HG02884 (cell line): ENCODE measurements at regions not wholly inside any gene's neighbourhood (a gene's known extent, or its start where the extent isn't known, plus 50 kb on each side); places are given as distances from the start of the nearest gene placed in this dataset.

Experiments
- ATAC-seq: cut with Tn5 transposase; IDR thresholded peaks from one replicate; pipeline ENCODE4 v1.9.1; 2021; ENCODE audit warnings: mild to moderate bottlenecking, moderate library complexity; ENCODE audit not compliant: unreplicated experiment

- no peak for ATAC-seq
Measured at GRCh38 chr2:58959996-58960395, 718.9 kb upstream of the FANCL start.

GRCh38 chr2:58957188-58957840 lies 716.2 kb upstream of the FANCL start:
- ATAC-seq: no peak

- no peak for ATAC-seq
Measured at GRCh38 chr2:58954880-58955385, 713.8 kb upstream of the FANCL start.

GRCh38 chr2:58951722-58952121 lies 710.6 kb upstream of the FANCL start:
- no peak for ATAC-seq

GRCh38 chr2:58950795-58951462 lies 709.8 kb upstream of the FANCL start:
- ATAC-seq: no peak

- no peak for ATAC-seq
Measured at GRCh38 chr2:58939388-58939787, 698.3 kb upstream of the FANCL start.

- no peak for ATAC-seq
Measured at GRCh38 chr2:58938988-58939387, 697.9 kb upstream of the FANCL start.

GRCh38 chr2:58932801-58933200 lies 691.7 kb upstream of the FANCL start:
- no peak for ATAC-seq

GRCh38 chr2:58930537-58930936 lies 689.4 kb upstream of the FANCL start:
- ATAC-seq: no peak

- no peak for ATAC-seq
Measured at GRCh38 chr2:58928973-58929372, 687.8 kb upstream of the FANCL start.

- ATAC-seq: no peak
Measured at GRCh38 chr2:58928391-58928790, 687.3 kb upstream of the FANCL start.

GRCh38 chr2:58926112-58926511 lies 685.0 kb upstream of the FANCL start:
- ATAC-seq: no peak

- ATAC-seq: no peak
Measured at GRCh38 chr2:58925676-58926081, 684.6 kb upstream of the FANCL start.

- ATAC-seq: no peak
Measured at GRCh38 chr2:58923869-58924268, 682.7 kb upstream of the FANCL start.

- ATAC-seq: no peak
Measured at GRCh38 chr2:58922245-58922644, 681.1 kb upstream of the FANCL start.

- no peak for ATAC-seq
Measured at GRCh38 chr2:58921676-58922075, 680.6 kb upstream of the FANCL start.

- no peak for ATAC-seq
Measured at GRCh38 chr2:58920001-58920400, 678.9 kb upstream of the FANCL start.

GRCh38 chr2:58919316-58919715 lies 678.2 kb upstream of the FANCL start:
- no peak for ATAC-seq

GRCh38 chr2:58918141-58918540 lies 677.0 kb upstream of the FANCL start:
- ATAC-seq: no peak

GRCh38 chr2:58917596-58917995 lies 676.5 kb upstream of the FANCL start:
- no peak for ATAC-seq

- ATAC-seq: no peak
Measured at GRCh38 chr2:58916063-58916462, 674.9 kb upstream of the FANCL start.

GRCh38 chr2:58914733-58915505 lies 673.8 kb upstream of the FANCL start:
- no peak for ATAC-seq
